ENCODE measurements at regions not wholly inside any gene's neighbourhood (a gene's known extent, or its start where the extent isn't known, plus 50 kb on each side); places are given as distances from the start of the nearest gene placed in this dataset.

- no peak for TF ChIP-seq EZH2 (IDR thresholded peaks at IDR 0.05; ENCODE audit: low read length, unreplicated experiment)
- TF ChIP-seq CTCF (conservative IDR thresholded peaks at IDR 0.05; ENCODE audit: low read depth, low read length): no peak
- no peak for TF ChIP-seq EZH2phosphoT487 (IDR thresholded peaks at IDR 0.05; ENCODE audit: borderline replicate concordance, low read length)
These were observed 84.3 kb upstream of the CRIM1 start for GRCh38 chr2:36271266-36271665.
